ENCODE measurements at regions not wholly inside any gene's neighbourhood (a gene's known extent, or its start where the extent isn't known, plus 50 kb on each side); places are given as distances from the start of the nearest gene placed in this dataset.
A peak's percentile ranks its signal among the peaks of the same experiment; 100 is the strongest.
"Not testable (repeated sequence)": the region's sequence is repeated elsewhere in the genome, so short reads cannot be mapped to it uniquely, and the experiment has no call there.

GRCh38 chr5:68110264-68110663 is 105.3 kb upstream of the PIK3R1 start:
- no peak for TF ChIP-seq CTCF (IDR thresholded peaks at IDR 0.05; ENCODE audit: control insufficient read depth, insufficient read depth, low read depth, low read length, missing control alignments)
- no peak overlapping the region for H3K4me3 ChIP-seq (ENCODE audit: control insufficient read depth, low read depth, low read length)
- DNase-seq (ENCODE audit: low read depth) = no peak

GRCh38 chr5:68104217-68104616 is 111.3 kb upstream of the PIK3R1 start:
- not testable (repeated sequence) for DNase-seq (ENCODE audit: low read depth); H3K4me3 ChIP-seq (ENCODE audit: control insufficient read depth, low read depth, low read length)

GRCh38 chr5:68103297-68103696 is 112.3 kb upstream of the PIK3R1 start:
- H3K4me3 ChIP-seq (ENCODE audit: control insufficient read depth, low read depth, low read length); DNase-seq (ENCODE audit: low read depth): not testable (repeated sequence)

GRCh38 chr5:68099327-68099726 is 116.2 kb upstream of the PIK3R1 start:
- DNase-seq (ENCODE audit: low read depth) = no peak
- no peak for TF ChIP-seq CTCF (IDR thresholded peaks at IDR 0.05; ENCODE audit: control insufficient read depth, insufficient read depth, low read depth, low read length, missing control alignments)
- no peak overlapping the region for H3K4me3 ChIP-seq (ENCODE audit: control insufficient read depth, low read depth, low read length)

- H3K4me3 ChIP-seq (ENCODE audit: control insufficient read depth, low read depth, low read length) = no peak overlapping the region
- no peak for TF ChIP-seq CTCF (IDR thresholded peaks at IDR 0.05; ENCODE audit: control insufficient read depth, insufficient read depth, low read depth, low read length, missing control alignments)
- DNase-seq (ENCODE audit: low read depth) = no peak
Observed at GRCh38 chr5:68093455-68094159, 121.9 kb upstream of the PIK3R1 start.

GRCh38 chr5:68088302-68088701 is 127.3 kb upstream of the PIK3R1 start:
- no peak overlapping the region for H3K4me3 ChIP-seq (ENCODE audit: control insufficient read depth, low read depth, low read length)
- no peak for TF ChIP-seq CTCF (IDR thresholded peaks at IDR 0.05; ENCODE audit: control insufficient read depth, insufficient read depth, low read depth, low read length, missing control alignments)
- DNase-seq (ENCODE audit: low read depth) = peak; percentile 63

GRCh38 chr5:68087866-68088265 is 127.7 kb upstream of the PIK3R1 start:
- TF ChIP-seq CTCF (IDR thresholded peaks at IDR 0.05; ENCODE audit: control insufficient read depth, insufficient read depth, low read depth, low read length, missing control alignments) = no peak
- H3K4me3 ChIP-seq (ENCODE audit: control insufficient read depth, low read depth, low read length) = no peak overlapping the region
- no peak for DNase-seq (ENCODE audit: low read depth)

GRCh38 chr5:68086857-68087256 is 128.7 kb upstream of the PIK3R1 start:
- TF ChIP-seq CTCF (IDR thresholded peaks at IDR 0.05; ENCODE audit: control insufficient read depth, insufficient read depth, low read depth, low read length, missing control alignments) = no peak
- H3K4me3 ChIP-seq (ENCODE audit: control insufficient read depth, low read depth, low read length) = no peak overlapping the region
- peak; percentile 66 for DNase-seq (ENCODE audit: low read depth)

Data from AG09309 (cell line).